B cell (primary cell): ENCODE measurements at regions not wholly inside any gene's neighbourhood (a gene's known extent, or its start where the extent isn't known, plus 50 kb on each side); places are given as distances from the start of the nearest gene placed in this dataset.

ENCODE experiments used
- ATAC-seq: fragments of 200-7000 bp; cut with Tn5 transposase; one replicate; pipeline ENCODE4 v1.10.0; 2021; ENCODE audit warnings: low read depth, mild to moderate bottlenecking, moderate number of reproducible peaks, moderate library complexity
- CTCF ChIA-PET: fragments of 350-600 bp; sonication (Branson Sonifier 250); formaldehyde crosslinking; loops from one replicate; lab custom pipeline; 2021; ENCODE audit warnings: antibody characterized with exemption, inconsistent platforms; lab: Charles Lee
- POLR2A ChIA-PET: fragments of 350-600 bp; sonication (Branson Sonifier 250); formaldehyde crosslinking; loops from one replicate; lab custom pipeline; 2021; ENCODE audit warnings: antibody characterized with exemption; lab: Charles Lee
- DNase-seq: peaks from one replicate; pipeline ENCODE4 v3.0.0; 2013
- H2AFZ ChIP-seq: 2 replicates; pipeline ENCODE4 v1.6.1; 2012; ENCODE audit warnings: mild to moderate bottlenecking, low read depth, low read length; ENCODE audit not compliant: insufficient read depth, poor library complexity, severe bottlenecking
- H3K27ac ChIP-seq, 2 donors: 1 replicate in 1 of 2; 2 replicates in 1 of 2; pipeline ENCODE4 v1.5.1; 2012 to 2013; ENCODE audit warnings: low read length in 2 of 2, mild to moderate bottlenecking in 2 of 2, moderate library complexity in 1 of 2
- H3K27me3 ChIP-seq, 4 experiments: fragments of 200-600 bp in 1 of 4; sonication (generic) in 1 of 4; replicated peaks in 1 of 4; 1 replicate in 2 of 4; 2 replicates in 2 of 4; pipeline versions ENCODE4 v1.6.1 to v1.7.0; 2013 to 2016; ENCODE audit warnings: low read length in 3 of 4, mild to moderate bottlenecking in 2 of 4, mixed read lengths in 1 of 4, moderate library complexity in 1 of 4; ENCODE audit not compliant: insufficient read depth in 4 of 4, control insufficient read depth in 3 of 4; ENCODE audit errors: control extremely low read depth in 1 of 4
- H3K36me3 ChIP-seq, 2 experiments: replicated peaks in 1 of 2; 1 replicate in 1 of 2; 2 replicates in 1 of 2; pipeline versions ENCODE4 v1.6.1 to v1.7.1; 2013; ENCODE audit warnings: low read length in 1 of 2; ENCODE audit not compliant: insufficient read depth in 2 of 2, control insufficient read depth in 1 of 2; ENCODE audit errors: control extremely low read depth in 1 of 2, extremely low read depth in 1 of 2
- H3K4me1 ChIP-seq, 2 donors: fragments of 200-600 bp in 1 of 2; sonication (generic) in 1 of 2; 1 replicate in 1 of 2; 2 replicates in 1 of 2; pipeline versions ENCODE4 v1.5.1 to v1.6.1; 2013 to 2017; ENCODE audit warnings: low read length in 2 of 2; ENCODE audit not compliant: control insufficient read depth in 2 of 2, insufficient read depth in 2 of 2
- H3K4me2 ChIP-seq: replicated peaks from 2 replicates; pipeline ENCODE3; 2012; ENCODE audit warnings: mild to moderate bottlenecking, low read depth, low read length; ENCODE audit not compliant: poor library complexity, severe bottlenecking
- H3K4me3 ChIP-seq, 5 experiments: fragments of 200-600 bp in 1 of 5; sonication (generic) in 1 of 5; 1 replicate in 3 of 5; 2 replicates in 2 of 5; pipeline versions ENCODE4 v1.5.1 to v1.7.0; 2011 to 2016; ENCODE audit warnings: low read length in 4 of 5, mild to moderate bottlenecking in 4 of 5, low read depth in 2 of 5, control low read depth in 1 of 5, moderate library complexity in 1 of 5; ENCODE audit not compliant: insufficient read depth in 1 of 5; ENCODE audit errors: control extremely low read depth in 1 of 5, extremely low read depth in 1 of 5
- H3K79me2 ChIP-seq: fragments of 200-600 bp; sonication (generic); one replicate; pipeline ENCODE4 v1.6.0; 2016; ENCODE audit warnings: low read length; ENCODE audit not compliant: control insufficient read depth, insufficient read depth
- H3K9ac ChIP-seq: fragments of 200-600 bp; sonication (generic); 2 replicates; pipeline ENCODE4 v1.6.1; 2017; ENCODE audit warnings: mild to moderate bottlenecking, low read length, moderate library complexity
- H3K9me3 ChIP-seq, 3 donors: one replicate each; pipeline versions ENCODE4 v1.6.1 to v1.7.1; 2013; ENCODE audit warnings: low read length in 2 of 3; ENCODE audit not compliant: control insufficient read depth in 2 of 3, insufficient read depth in 1 of 3; ENCODE audit errors: control extremely low read depth in 1 of 3
- H4K20me1 ChIP-seq: 2 replicates; pipeline ENCODE4 v1.6.0; 2012; ENCODE audit warnings: mild to moderate bottlenecking, low read length; ENCODE audit not compliant: insufficient read depth, control insufficient read depth, poor library complexity, severe bottlenecking
- H3K27ac Mint-ChIP-seq: one replicate; pipeline ENCODE4 v1.8.0; 2021; ENCODE audit warnings: mixed read lengths
- H3K27me3 Mint-ChIP-seq: one replicate; pipeline ENCODE4 v1.8.0; 2021; ENCODE audit warnings: mixed read lengths
- H3K4me1 Mint-ChIP-seq: one replicate; pipeline ENCODE4 v1.8.0; 2021; ENCODE audit warnings: mixed read lengths
- H3K4me3 Mint-ChIP-seq: one replicate; pipeline ENCODE4 v1.8.0; 2021; ENCODE audit warnings: mixed read lengths
- H3K9me3 Mint-ChIP-seq: one replicate; pipeline ENCODE4 v1.8.0; 2022; ENCODE audit warnings: mixed read lengths; ENCODE audit not compliant: insufficient read depth
- CTCF ChIP-seq: fragments of 200-600 bp; IDR thresholded peaks from one replicate; pipeline ENCODE4 v1.8.0; 2022; ENCODE audit warnings: antibody characterized with exemption, mild to moderate bottlenecking
- EZH2 ChIP-seq: IDR thresholded peaks from 2 replicates; pipeline ENCODE4 v1.6.1; 2012; ENCODE audit warnings: borderline replicate concordance, low read depth, mild to moderate bottlenecking, moderate library complexity, low read length; ENCODE audit not compliant: insufficient read depth, poor library complexity, severe bottlenecking
- WGBS: methylation state at CpG from one replicate; pipeline ENCODE4 v1.1.5; 2013; ENCODE audit warnings: missing lambda C conversion rate; ENCODE audit not compliant: insufficient coverage; 5-methylcytosine and 5-hydroxymethylcytosine counted together
- intact Hi-C: fragments of 100-400 bp; cut with micrococcal nuclease; formaldehyde crosslinking; loops from one replicate; pipeline ENCODE4 v1.10.0; 2022

- no CpG with 5 or more reads among the region's 3 CpGs for WGBS
Observed at GRCh38 chr5:73312872-73313510, 135.6 kb downstream of the FOXD1 start.

More at GRCh38 chr5:73312872-73313510, 135.6 kb downstream of the FOXD1 start:
- Mint-ChIP-seq H3K4me3 (no peak overlapping the region), H3K27me3 (peaks cover 64% of the 10 kb centered on the region), H3K4me1 (no peaks in the 10 kb centered on the region), H3K9me3 (no peaks in the 10 kb centered on the region), H3K27ac (no peak overlapping the region)
- intact Hi-C loops, result no loop called here
- CTCF ChIA-PET, result no interaction called here
- Histone ChIP-seq H2AFZ (no peak overlapping the region), H3K36me3 (no peaks in the 10 kb centered on the region), H3K9ac (no peak overlapping the region), H3K4me2 (no peak overlapping the region), H3K79me2 (no peaks in the 10 kb centered on the region), H3K27me3 (peaks cover 0 to 39% (median 14%) of the 10 kb centered on the region in 4 experiments), H3K27ac (no peak overlapping the region), H3K4me1 (no peaks in the 10 kb centered on the region), H3K9me3 (no peaks in the 10 kb centered on the region), H4K20me1 (no peaks in the 10 kb centered on the region), H3K4me3 (no peak overlapping the region)
- POLR2A ChIA-PET, result no interaction called here
- TF ChIP-seq EZH2 (no peak), CTCF (no peak)
- DNase-seq, result no peak
- ATAC-seq, result no peak
